Adipocyte (in vitro differentiated cells): ENCODE measurements at regions not wholly inside any gene's neighbourhood (a gene's known extent, or its start where the extent isn't known, plus 50 kb on each side); places are given as distances from the start of the nearest gene placed in this dataset.

Experiments used
- DNase-seq: peaks from one replicate; pipeline ENCODE4 v3.0.0-alpha.2; 2015; ENCODE audit warnings: low read depth
- H3K27me3 ChIP-seq: replicated peaks from 2 replicates; pipeline ENCODE4 v1.7.0; 2013; ENCODE audit warnings: mild to moderate bottlenecking, low read length, moderate library complexity; ENCODE audit not compliant: control insufficient read depth, insufficient read depth
- H3K36me3 ChIP-seq: 2 replicates; pipeline ENCODE4 v1.7.0; 2013; ENCODE audit warnings: low read length, mild to moderate bottlenecking, moderate library complexity; ENCODE audit not compliant: control insufficient read depth, insufficient read depth, severe bottlenecking
- H3K4me1 ChIP-seq: 2 replicates; pipeline ENCODE4 v1.7.0; 2013; ENCODE audit warnings: mild to moderate bottlenecking, low read length, moderate library complexity; ENCODE audit not compliant: control insufficient read depth, insufficient read depth
- H3K4me3 ChIP-seq: 2 replicates; pipeline ENCODE4 v1.7.0; 2013; ENCODE audit warnings: mild to moderate bottlenecking, low read length, moderate library complexity
- H3K9ac ChIP-seq: 2 replicates; pipeline ENCODE4 v1.7.0; 2013; ENCODE audit warnings: mild to moderate bottlenecking, low read length, moderate library complexity
- H3K9me3 ChIP-seq: 2 replicates; pipeline ENCODE4 v1.7.0; 2013; ENCODE audit warnings: mild to moderate bottlenecking, low read length, moderate library complexity; ENCODE audit not compliant: control insufficient read depth

- Histone ChIP-seq H3K36me3 (no peaks in the 10 kb centered on the region), H3K9ac (no peak overlapping the region), H3K9me3 (peaks cover 4% of the 10 kb centered on the region), H3K27me3 (no peaks in the 10 kb centered on the region), H3K4me3 (no peak overlapping the region), H3K4me1 (no peaks in the 10 kb centered on the region)
- no peak for DNase-seq
Observed at GRCh38 chr2:162934191-162934590, 95.6 kb upstream of the KCNH7 start.

GRCh38 chr2:162932416-162932815 lies 93.8 kb upstream of the KCNH7 start:
- Histone ChIP-seq H3K36me3 (no peaks in the 10 kb centered on the region), H3K4me1 (no peaks in the 10 kb centered on the region), H3K4me3 (no peak overlapping the region), H3K9ac (no peak overlapping the region), H3K9me3 (peaks cover 4% of the 10 kb centered on the region), H3K27me3 (no peaks in the 10 kb centered on the region)
- no peak for DNase-seq

DNA sequence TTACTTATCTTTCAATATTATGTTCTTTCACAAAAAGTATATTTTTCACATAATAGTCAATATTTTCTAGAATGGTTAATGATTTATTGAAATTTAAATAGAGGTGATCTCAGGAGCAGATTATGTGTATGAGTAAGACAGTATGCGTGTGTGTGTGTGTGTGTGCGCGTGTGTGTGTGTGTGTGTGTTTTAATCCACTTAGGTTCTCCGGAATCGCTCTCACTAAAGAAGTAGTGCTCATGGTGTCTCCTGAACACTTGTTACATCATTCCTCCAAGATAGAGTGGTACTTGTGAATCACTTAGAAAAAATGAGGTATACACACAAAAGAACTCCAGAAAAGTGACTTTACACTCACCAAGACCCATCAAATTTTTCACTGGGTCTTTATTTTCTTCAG lies 91.0 kb upstream of the KCNH7 start:
- no peak for DNase-seq
- Histone ChIP-seq H3K27me3 (no peaks in the 10 kb centered on the region), H3K36me3 (no peaks in the 10 kb centered on the region), H3K9ac (no peak overlapping the region), H3K4me3 (no peak overlapping the region), H3K4me1 (no peaks in the 10 kb centered on the region), H3K9me3 (no peaks in the 10 kb centered on the region)

- H3K27me3 ChIP-seq, result no peaks in the 10 kb centered on the region
- H3K4me3 ChIP-seq, result no peak overlapping the region
- no peak overlapping the region for H3K9ac ChIP-seq
- no peaks in the 10 kb centered on the region for H3K9me3 ChIP-seq
- no peaks in the 10 kb centered on the region for H3K36me3 ChIP-seq
- no peak for DNase-seq
- H3K4me1 ChIP-seq, result no peaks in the 10 kb centered on the region
Observed at GRCh38 chr2:162928356-162928755, 89.8 kb upstream of the KCNH7 start.

GRCh38 chr2:162926907-162927306 lies 88.3 kb upstream of the KCNH7 start:
- H3K4me1 ChIP-seq, result no peaks in the 10 kb centered on the region
- H3K27me3 ChIP-seq, result no peaks in the 10 kb centered on the region
- no peak overlapping the region for H3K4me3 ChIP-seq
- H3K9me3 ChIP-seq, result no peaks in the 10 kb centered on the region
- DNase-seq, result no peak
- H3K9ac ChIP-seq, result no peak overlapping the region
- no peaks in the 10 kb centered on the region for H3K36me3 ChIP-seq

- no peaks in the 10 kb centered on the region for H3K4me1 ChIP-seq
- no peak overlapping the region for H3K9ac ChIP-seq
- DNase-seq, result peak; percentile 30
- no peaks in the 10 kb centered on the region for H3K27me3 ChIP-seq
- H3K9me3 ChIP-seq, result no peaks in the 10 kb centered on the region
- H3K36me3 ChIP-seq, result no peaks in the 10 kb centered on the region
- no peak overlapping the region for H3K4me3 ChIP-seq
Observed at GRCh38 chr2:162926501-162926900, 87.9 kb upstream of the KCNH7 start.

DNA sequence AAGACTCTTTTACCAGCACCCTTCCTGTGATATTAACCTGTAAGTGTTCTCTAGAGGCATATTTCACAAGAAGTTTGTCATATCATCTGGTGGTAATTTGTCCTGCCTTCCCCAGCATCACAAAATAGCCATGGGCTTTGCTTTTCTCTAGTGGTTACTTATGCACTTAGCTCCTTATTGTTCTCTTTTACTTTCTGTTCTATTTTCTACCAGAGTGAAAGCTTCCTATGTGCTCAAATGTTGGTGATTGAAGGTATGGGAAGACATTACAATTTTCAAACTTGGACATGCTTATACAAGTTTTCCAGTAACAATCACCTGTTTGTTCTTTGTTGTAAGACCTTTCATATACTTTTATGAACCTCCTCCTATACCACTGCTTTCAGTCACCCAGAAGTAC lies 87.0 kb upstream of the KCNH7 start:
- Histone ChIP-seq H3K9me3 (no peaks in the 10 kb centered on the region), H3K4me3 (no peak overlapping the region), H3K36me3 (no peaks in the 10 kb centered on the region), H3K4me1 (no peaks in the 10 kb centered on the region), H3K27me3 (no peaks in the 10 kb centered on the region), H3K9ac (no peak overlapping the region)
- no peak for DNase-seq

DNA sequence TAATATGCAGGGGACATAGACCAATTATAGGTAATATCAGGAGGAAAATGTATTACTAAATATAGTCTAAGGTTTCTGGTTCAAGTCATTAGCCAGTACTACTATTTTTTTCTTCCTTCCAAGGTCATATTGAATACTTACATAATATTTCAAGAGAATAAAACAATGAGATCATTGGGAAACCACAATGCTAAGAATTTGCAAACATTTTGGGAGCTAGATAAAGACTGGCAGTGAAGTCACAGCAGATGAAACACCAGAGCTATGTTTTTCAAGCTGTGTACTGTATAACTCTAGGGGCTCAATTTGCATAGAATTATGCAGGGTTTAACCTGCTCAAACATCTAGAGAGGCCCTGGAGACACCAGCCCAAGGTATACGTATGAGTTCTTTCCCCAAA lies 80.5 kb upstream of the KCNH7 start:
- Histone ChIP-seq H3K27me3 (no peaks in the 10 kb centered on the region), H3K36me3 (no peaks in the 10 kb centered on the region), H3K4me1 (no peaks in the 10 kb centered on the region), H3K9ac (no peak overlapping the region), H3K9me3 (no peaks in the 10 kb centered on the region), H3K4me3 (no peak overlapping the region)
- peak; percentile 8 for DNase-seq

- Histone ChIP-seq H3K27me3 (no peaks in the 10 kb centered on the region), H3K9me3 (no peaks in the 10 kb centered on the region), H3K4me3 (no peak overlapping the region), H3K4me1 (no peaks in the 10 kb centered on the region), H3K36me3 (no peaks in the 10 kb centered on the region), H3K9ac (no peak overlapping the region)
- no peak for DNase-seq
Observed at GRCh38 chr2:162917626-162918025, 79.1 kb upstream of the KCNH7 start.

- Histone ChIP-seq H3K36me3 (no peaks in the 10 kb centered on the region), H3K4me1 (no peaks in the 10 kb centered on the region), H3K9me3 (no peaks in the 10 kb centered on the region), H3K27me3 (no peaks in the 10 kb centered on the region), H3K9ac (no peak overlapping the region), H3K4me3 (no peak overlapping the region)
- DNase-seq, result no peak
Observed at GRCh38 chr2:162916286-162916801, 77.8 kb upstream of the KCNH7 start.

DNA sequence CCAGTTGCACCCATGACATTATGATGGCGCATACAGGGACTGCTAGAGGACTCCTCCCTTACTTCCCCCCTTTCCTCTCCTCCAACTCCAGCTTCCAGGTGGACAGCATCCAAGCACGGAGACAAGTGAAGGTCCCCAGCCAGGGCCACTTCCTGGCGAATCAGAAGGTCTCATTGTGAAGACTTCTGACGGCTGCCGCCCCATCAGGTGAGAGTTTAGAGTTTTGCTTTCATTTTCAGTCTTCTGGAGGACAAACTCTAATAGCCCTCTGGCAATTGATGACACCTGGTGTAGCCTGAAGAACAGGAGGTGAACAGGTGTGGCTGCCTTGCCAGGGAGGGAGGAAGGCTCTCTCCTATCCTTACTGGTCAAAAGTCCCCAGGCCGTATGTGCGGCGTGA lies 77.3 kb upstream of the KCNH7 start:
- Histone ChIP-seq H3K36me3 (no peaks in the 10 kb centered on the region), H3K27me3 (no peaks in the 10 kb centered on the region), H3K9me3 (no peaks in the 10 kb centered on the region), H3K9ac (no peak overlapping the region), H3K4me3 (no peak overlapping the region), H3K4me1 (no peaks in the 10 kb centered on the region)
- DNase-seq, result no peak

DNA sequence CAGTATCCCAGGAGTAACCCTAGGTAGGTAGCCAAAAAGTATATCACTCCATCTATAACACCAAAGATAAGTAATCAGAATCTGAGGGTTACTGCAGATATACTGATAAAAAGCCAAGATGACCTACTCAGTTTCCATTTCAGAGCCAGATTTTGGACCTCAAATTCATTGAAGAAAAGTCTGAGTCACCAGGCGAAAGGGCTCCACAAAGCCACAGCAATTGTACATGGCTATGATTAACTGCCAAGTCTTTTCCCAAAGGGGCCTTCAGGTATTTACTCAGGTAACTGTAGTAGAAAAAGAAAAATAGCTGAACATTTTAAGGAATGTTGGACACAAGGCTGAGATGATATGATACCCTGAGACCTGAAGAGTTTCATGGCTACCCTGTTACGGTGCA lies 75.6 kb upstream of the KCNH7 start:
- Histone ChIP-seq H3K9ac (no peak overlapping the region), H3K4me3 (no peak overlapping the region), H3K27me3 (no peaks in the 10 kb centered on the region), H3K4me1 (no peaks in the 10 kb centered on the region), H3K9me3 (no peaks in the 10 kb centered on the region), H3K36me3 (no peaks in the 10 kb centered on the region)
- DNase-seq, result no peak
